Liver (tissue), 8 donors: ENCODE measurements at regions not wholly inside any gene's neighbourhood (a gene's known extent, or its start where the extent isn't known, plus 50 kb on each side); places are given as distances from the start of the nearest gene placed in this dataset.

Experiments
- DNase-seq: peaks from one replicate; pipeline ENCODE4 v3.0.0-alpha.2; 2017; ENCODE audit warnings: low spot score
- H3K27ac ChIP-seq, 2 donors: one replicate each; pipeline ENCODE4 v1.7.0; 2013; ENCODE audit warnings: inconsistent platforms in 2 of 2, low read length in 2 of 2, control low read depth in 1 of 2, low read depth in 1 of 2, mild to moderate bottlenecking in 1 of 2
- H3K27me3 ChIP-seq, 4 donors: one replicate each; pipeline versions ENCODE4 v1.6.1 to v1.7.0; 2013; ENCODE audit warnings: low read length in 3 of 4, inconsistent platforms in 1 of 4, mild to moderate bottlenecking in 1 of 4, moderate library complexity in 1 of 4; ENCODE audit not compliant: control insufficient read depth in 4 of 4, insufficient read depth in 4 of 4
- H3K36me3 ChIP-seq, 4 donors: one replicate each; pipeline versions ENCODE4 v1.6.1 to v1.7.0; 2013; ENCODE audit warnings: low read length in 3 of 4, mild to moderate bottlenecking in 3 of 4, low read depth in 1 of 4, moderate library complexity in 1 of 4; ENCODE audit not compliant: control insufficient read depth in 4 of 4, insufficient read depth in 3 of 4
- H3K4me1 ChIP-seq, 4 donors: one replicate each; pipeline versions ENCODE4 v1.6.1 to v1.7.0; 2013; ENCODE audit warnings: low read length in 3 of 4, mild to moderate bottlenecking in 3 of 4, moderate library complexity in 1 of 4; ENCODE audit not compliant: control insufficient read depth in 4 of 4, insufficient read depth in 4 of 4
- H3K4me3 ChIP-seq, 3 donors: one replicate each; pipeline versions ENCODE4 v1.6.1 to v1.7.0; 2013; ENCODE audit warnings: low read length in 3 of 3, control low read depth in 1 of 3, low read depth in 1 of 3, mild to moderate bottlenecking in 1 of 3
- H3K9ac ChIP-seq, 2 donors: one replicate each; pipeline ENCODE4 v1.7.0; 2013; ENCODE audit warnings: low read length in 2 of 2, mild to moderate bottlenecking in 2 of 2, moderate library complexity in 2 of 2, control low read depth in 1 of 2, low read depth in 1 of 2
- H3K9me3 ChIP-seq, 4 donors: one replicate each; pipeline versions ENCODE4 v1.6.1 to v1.7.0; 2013; ENCODE audit warnings: low read length in 3 of 4; ENCODE audit not compliant: control insufficient read depth in 4 of 4
- ATF3 ChIP-seq: IDR thresholded peaks from 2 replicates; pipeline ENCODE4 v1.6.1; 2016; ENCODE audit warnings: antibody characterized with exemption
- CTCF ChIP-seq: fragments of 150-350 bp; IDR thresholded peaks from 2 replicates; pipeline ENCODE4 v1.5.1; 2017; ENCODE audit warnings: improper control_type of control experiment, low read depth, low read length; ENCODE audit not compliant: missing input control
- EGR1 ChIP-seq, 2 donors: IDR thresholded peaks; 2 replicates each; pipeline ENCODE4 v1.6.1; 2016 to 2018; ENCODE audit warnings: antibody characterized with exemption in 2 of 2, low read depth in 2 of 2
- FOXA1 ChIP-seq: IDR thresholded peaks from 2 replicates; pipeline ENCODE4 v1.6.1; 2016; ENCODE audit warnings: antibody characterized with exemption
- FOXA2 ChIP-seq: IDR thresholded peaks from 2 replicates; pipeline ENCODE4 v1.6.1; 2016; ENCODE audit warnings: antibody characterized with exemption
- GABPA ChIP-seq, 2 donors: IDR thresholded peaks in 1 of 2; conservative IDR thresholded peaks in 1 of 2; 2 replicates each; pipeline ENCODE4 v1.6.1; 2016; ENCODE audit warnings: antibody characterized with exemption in 2 of 2, mild to moderate bottlenecking in 1 of 2, moderate library complexity in 1 of 2
- HNF4A ChIP-seq, 2 donors: conservative IDR thresholded peaks; 2 replicates each; pipeline ENCODE4 v1.6.1; 2016; ENCODE audit warnings: antibody characterized with exemption in 2 of 2, mild to moderate bottlenecking in 2 of 2
- HNF4G ChIP-seq: IDR thresholded peaks from 2 replicates; pipeline ENCODE4 v1.6.1; 2016; ENCODE audit warnings: antibody characterized with exemption
- JUND ChIP-seq, 2 donors: IDR thresholded peaks; 2 replicates each; pipeline ENCODE4 v1.6.1; 2016; ENCODE audit warnings: antibody characterized with exemption in 2 of 2
- MAX ChIP-seq: IDR thresholded peaks from 2 replicates; pipeline ENCODE4 v1.6.1; 2016; ENCODE audit warnings: antibody characterized with exemption
- NR2F2 ChIP-seq: IDR thresholded peaks from 2 replicates; pipeline ENCODE4 v1.6.1; 2016; ENCODE audit warnings: antibody characterized with exemption
- RAD21 ChIP-seq, 2 donors: IDR thresholded peaks; 2 replicates each; pipeline ENCODE4 v1.6.1; 2016; ENCODE audit warnings: antibody characterized with exemption in 2 of 2, mild to moderate bottlenecking in 2 of 2
- REST ChIP-seq: IDR thresholded peaks from 2 replicates; pipeline ENCODE4 v1.6.1; 2016; ENCODE audit warnings: antibody characterized with exemption, mild to moderate bottlenecking
- RXRA ChIP-seq, 2 donors: IDR thresholded peaks; 2 replicates each; pipeline ENCODE4 v1.6.1; 2017 to 2018; ENCODE audit warnings: antibody characterized with exemption in 2 of 2, mild to moderate bottlenecking in 1 of 2
- SP1 ChIP-seq: IDR thresholded peaks from 2 replicates; pipeline ENCODE4 v1.6.1; 2018; ENCODE audit warnings: antibody characterized with exemption, mild to moderate bottlenecking
- TAF1 ChIP-seq: conservative IDR thresholded peaks from 2 replicates; pipeline ENCODE4 v1.6.1; 2016; ENCODE audit warnings: antibody characterized with exemption, mild to moderate bottlenecking
- YY1 ChIP-seq: IDR thresholded peaks from 2 replicates; pipeline ENCODE4 v1.6.1; 2016; ENCODE audit warnings: antibody characterized with exemption, mild to moderate bottlenecking
- ZBTB33 ChIP-seq: IDR thresholded peaks from 2 replicates; pipeline ENCODE4 v1.6.1; 2016; ENCODE audit warnings: antibody characterized with exemption
- WGBS: extraction: QIAGEN DNeasy Blood & Tissue Kit; methylation state at CpG from one replicate; pipeline ENCODE4 v1.1.7; 2013; 5-methylcytosine and 5-hydroxymethylcytosine counted together
- donor health status: healthy.
- donor health status: healthy.
- donor health status: healthy.
- donor health status: healthy.
- donor health status: healthy.

- H3K36me3 ChIP-seq = no peaks in the 10 kb centered on the region
- no peak for TF ChIP-seq EGR1 (IDR thresholded peaks at IDR 0.05; ENCODE audit: low read depth in 2 of 2)
- TF ChIP-seq CTCF = no peak
- no peak for TF ChIP-seq GABPA (IDR thresholded peaks at IDR 0.05 in 1 of 2, conservative IDR thresholded peaks at IDR 0.05 in 1 of 2)
- no peak for TF ChIP-seq ATF3
- TF ChIP-seq FOXA1 = no peak
- TF ChIP-seq RAD21 (IDR thresholded peaks at IDR 0.05) = no peak
- no peak for TF ChIP-seq MAX
- no peak for TF ChIP-seq ZBTB33
- no peak for TF ChIP-seq FOXA2
- TF ChIP-seq YY1 = no peak
- no peak for TF ChIP-seq HNF4A (conservative IDR thresholded peaks at IDR 0.05)
- TF ChIP-seq TAF1 = no peak
- no peak for TF ChIP-seq HNF4G
- no peak for TF ChIP-seq RXRA (IDR thresholded peaks at IDR 0.05)
- TF ChIP-seq NR2F2 = no peak
- TF ChIP-seq SP1 = no peak
- TF ChIP-seq JUND (IDR thresholded peaks at IDR 0.05) = no peak
- TF ChIP-seq REST = no peak
- 95% methylated on average over 4 of the region's 4 CpGs for WGBS
- no peak for DNase-seq
- peaks cover 0 to 3% (median 0%) of the 10 kb centered on the region in 4 donors for H3K4me1 ChIP-seq
- H3K27me3 ChIP-seq = no peaks in the 10 kb centered on the region
- H3K4me3 ChIP-seq = no peak overlapping the region
- H3K9ac ChIP-seq = no peak overlapping the region
- H3K9me3 ChIP-seq = no peaks in the 10 kb centered on the region
- no peak overlapping the region for H3K27ac ChIP-seq
These were observed 81.8 kb downstream of the DUSP6 start for GRCh38 chr12:89270548-89270947.
